ENCODE measurements at regions not wholly inside any gene's neighbourhood (a gene's known extent, or its start where the extent isn't known, plus 50 kb on each side); places are given as distances from the start of the nearest gene placed in this dataset.

GRCh38 chr13:31670831-31671617 is 68.3 kb upstream of the RXFP2 start:
- no peak for DNase-seq (ENCODE audit: low spot score)
- TF ChIP-seq ZBTB33 (IDR thresholded peaks at IDR 0.05) (no peak), RXRA (IDR thresholded peaks at IDR 0.05) (no peak), SP1 (IDR thresholded peaks at IDR 0.05) (no peak), JUND (IDR thresholded peaks at IDR 0.05) (no peak), ATF3 (IDR thresholded peaks at IDR 0.05) (no peak), TAF1 (conservative IDR thresholded peaks at IDR 0.05) (no peak), YY1 (IDR thresholded peaks at IDR 0.05) (no peak), REST (IDR thresholded peaks at IDR 0.05) (no peak), RAD21 (IDR thresholded peaks at IDR 0.05) (no peak), EGR1 (IDR thresholded peaks at IDR 0.05; ENCODE audit: low read depth in 2 of 2) (no peak), NR2F2 (IDR thresholded peaks at IDR 0.05) (no peak), HNF4G (IDR thresholded peaks at IDR 0.05) (no peak), FOXA1 (IDR thresholded peaks at IDR 0.05) (no peak), HNF4A (conservative IDR thresholded peaks at IDR 0.05) (no peak), GABPA (IDR thresholded peaks at IDR 0.05 in 1 of 2, conservative IDR thresholded peaks at IDR 0.05 in 1 of 2) (no peak), FOXA2 (IDR thresholded peaks at IDR 0.05) (no peak)
- TF ChIP-seq, protein P1, sequence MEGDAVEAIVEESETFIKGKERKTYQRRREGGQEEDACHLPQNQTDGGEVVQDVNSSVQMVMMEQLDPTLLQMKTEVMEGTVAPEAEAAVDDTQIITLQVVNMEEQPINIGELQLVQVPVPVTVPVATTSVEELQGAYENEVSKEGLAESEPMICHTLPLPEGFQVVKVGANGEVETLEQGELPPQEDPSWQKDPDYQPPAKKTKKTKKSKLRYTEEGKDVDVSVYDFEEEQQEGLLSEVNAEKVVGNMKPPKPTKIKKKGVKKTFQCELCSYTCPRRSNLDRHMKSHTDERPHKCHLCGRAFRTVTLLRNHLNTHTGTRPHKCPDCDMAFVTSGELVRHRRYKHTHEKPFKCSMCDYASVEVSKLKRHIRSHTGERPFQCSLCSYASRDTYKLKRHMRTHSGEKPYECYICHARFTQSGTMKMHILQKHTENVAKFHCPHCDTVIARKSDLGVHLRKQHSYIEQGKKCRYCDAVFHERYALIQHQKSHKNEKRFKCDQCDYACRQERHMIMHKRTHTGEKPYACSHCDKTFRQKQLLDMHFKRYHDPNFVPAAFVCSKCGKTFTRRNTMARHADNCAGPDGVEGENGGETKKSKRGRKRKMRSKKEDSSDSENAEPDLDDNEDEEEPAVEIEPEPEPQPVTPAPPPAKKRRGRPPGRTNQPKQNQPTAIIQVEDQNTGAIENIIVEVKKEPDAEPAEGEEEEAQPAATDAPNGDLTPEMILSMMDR (IDR thresholded peaks at IDR 0.05; ENCODE audit: low read depth, low read length, missing input control) = no peak
- TF ChIP-seq, protein P2, sequence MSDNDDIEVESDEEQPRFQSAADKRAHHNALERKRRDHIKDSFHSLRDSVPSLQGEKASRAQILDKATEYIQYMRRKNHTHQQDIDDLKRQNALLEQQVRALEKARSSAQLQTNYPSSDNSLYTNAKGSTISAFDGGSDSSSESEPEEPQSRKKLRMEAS (IDR thresholded peaks at IDR 0.05) = no peak
- Histone ChIP-seq H3K27ac (ENCODE audit: low read depth in 1 of 2, low read length in 2 of 2) (no peak overlapping the region), H3K9me3 (ENCODE audit: control insufficient read depth in 4 of 4, low read length in 3 of 4) (no peaks in the 10 kb centered on the region), H3K4me3 (ENCODE audit: low read depth in 1 of 3, low read length in 3 of 3) (no peak overlapping the region), H3K4me1 (ENCODE audit: control insufficient read depth in 4 of 4, insufficient read depth in 4 of 4, low read length in 3 of 4) (no peaks in the 10 kb centered on the region), H3K9ac (ENCODE audit: low read depth in 1 of 2, low read length in 2 of 2) (no peak overlapping the region), H3K27me3 (ENCODE audit: control insufficient read depth in 4 of 4, insufficient read depth in 4 of 4, low read length in 3 of 4) (peaks cover 0 to 2% (median 0%) of the 10 kb centered on the region in 4 donors), H3K36me3 (ENCODE audit: control insufficient read depth in 4 of 4, insufficient read depth in 3 of 4, low read depth in 1 of 4, low read length in 3 of 4) (no peaks in the 10 kb centered on the region)
- 92% methylated on average over 1 of the region's 1 CpG for WGBS
